ENCODE measurements at regions not wholly inside any gene's neighbourhood (a gene's known extent, or its start where the extent isn't known, plus 50 kb on each side); places are given as distances from the start of the nearest gene placed in this dataset.
"Not testable (repeated sequence)": the region's sequence is repeated elsewhere in the genome, so short reads cannot be mapped to it uniquely, and the experiment has no call there.

- peak; percentile 22; the same call in 1 of the 3 replicates for ATAC-seq
- TF ChIP-seq CSDC2 (CRISPR knock-in tag; IDR thresholded peaks at IDR 0.05) = no peak
- no peak for TF ChIP-seq SNAI2 (CRISPR knock-in tag; IDR thresholded peaks at IDR 0.05)
- no peak for TF ChIP-seq CSRNP3 (CRISPR knock-in tag; IDR thresholded peaks at IDR 0.05)
- TF ChIP-seq GLIS3 (CRISPR knock-in tag; IDR thresholded peaks at IDR 0.05) = no peak
- no peak for TF ChIP-seq TSHZ2 (CRISPR knock-in tag; IDR thresholded peaks at IDR 0.05)
- TF ChIP-seq ESRRG (CRISPR knock-in tag; IDR thresholded peaks at IDR 0.05) = no peak
- no peak for TF ChIP-seq CREB5 (CRISPR knock-in tag; IDR thresholded peaks at IDR 0.05; ENCODE audit: low read depth)
- TF ChIP-seq PPARA (CRISPR knock-in tag; IDR thresholded peaks at IDR 0.05; ENCODE audit: borderline replicate concordance) = no peak
- no peak for TF ChIP-seq TOX (CRISPR knock-in tag; IDR thresholded peaks at IDR 0.05; ENCODE audit: borderline replicate concordance)
These were observed 438.9 kb upstream of the ZNF337 start for GRCh38 chr20:26135325-26136110.

- no peak for ATAC-seq
- TF ChIP-seq SNAI2 (CRISPR knock-in tag; IDR thresholded peaks at IDR 0.05) = no peak
- no peak for TF ChIP-seq ESRRG (CRISPR knock-in tag; IDR thresholded peaks at IDR 0.05)
- no peak for TF ChIP-seq ZNF8 (CRISPR knock-in tag; IDR thresholded peaks at IDR 0.05)
- TF ChIP-seq CREB5 (CRISPR knock-in tag; IDR thresholded peaks at IDR 0.05; ENCODE audit: low read depth) = no peak
- TF ChIP-seq CSRNP3 (CRISPR knock-in tag; IDR thresholded peaks at IDR 0.05) = no peak
- TF ChIP-seq OSR1 (CRISPR knock-in tag; IDR thresholded peaks at IDR 0.05) = no peak
- TF ChIP-seq ZC3H10 (CRISPR knock-in tag; IDR thresholded peaks at IDR 0.05) = no peak
These were observed 438.0 kb upstream of the ZNF337 start for GRCh38 chr20:26134606-26135005.

- not testable (repeated sequence) for ATAC-seq
These were observed 437.1 kb upstream of the ZNF337 start for GRCh38 chr20:26133794-26134193.

GRCh38 chr20:26120920-26121319, 424.3 kb upstream of the ZNF337 start:
- ATAC-seq = not testable (repeated sequence)

- ATAC-seq = not testable (repeated sequence)
These were observed 397.8 kb upstream of the ZNF337 start for GRCh38 chr20:26094498-26094897.

- ATAC-seq = not testable (repeated sequence)
These were observed 395.3 kb upstream of the ZNF337 start for GRCh38 chr20:26091921-26092320.

- ATAC-seq = not testable (repeated sequence)
These were observed 389.5 kb upstream of the ZNF337 start for GRCh38 chr20:26086195-26086594.

GRCh38 chr20:26073972-26074371, 377.3 kb upstream of the ZNF337 start:
- not testable (repeated sequence) for ATAC-seq

GRCh38 chr20:26059324-26059723, 362.7 kb upstream of the ZNF337 start:
- not testable (repeated sequence) for ATAC-seq

GRCh38 chr20:26058446-26058845, 361.8 kb upstream of the ZNF337 start:
- not testable (repeated sequence) for ATAC-seq

- ATAC-seq = peak; percentile 78
These were observed 360.6 kb upstream of the ZNF337 start for GRCh38 chr20:26057135-26057752.

- not testable (repeated sequence) for ATAC-seq
These were observed 329.1 kb upstream of the ZNF337 start for GRCh38 chr20:26025792-26026191.

Data from SK-N-SH treated with all-trans-retinoic acid at 6 μM for 48 hours (cell line).